M059J (cell line): ENCODE measurements at regions not wholly inside any gene's neighbourhood (a gene's known extent, or its start where the extent isn't known, plus 50 kb on each side); places are given as distances from the start of the nearest gene placed in this dataset.

Source experiments
- DNase-seq: peaks from one replicate; pipeline ENCODE4 v3.0.0-alpha.2; 2012; ENCODE audit warnings: low read depth

DNA sequence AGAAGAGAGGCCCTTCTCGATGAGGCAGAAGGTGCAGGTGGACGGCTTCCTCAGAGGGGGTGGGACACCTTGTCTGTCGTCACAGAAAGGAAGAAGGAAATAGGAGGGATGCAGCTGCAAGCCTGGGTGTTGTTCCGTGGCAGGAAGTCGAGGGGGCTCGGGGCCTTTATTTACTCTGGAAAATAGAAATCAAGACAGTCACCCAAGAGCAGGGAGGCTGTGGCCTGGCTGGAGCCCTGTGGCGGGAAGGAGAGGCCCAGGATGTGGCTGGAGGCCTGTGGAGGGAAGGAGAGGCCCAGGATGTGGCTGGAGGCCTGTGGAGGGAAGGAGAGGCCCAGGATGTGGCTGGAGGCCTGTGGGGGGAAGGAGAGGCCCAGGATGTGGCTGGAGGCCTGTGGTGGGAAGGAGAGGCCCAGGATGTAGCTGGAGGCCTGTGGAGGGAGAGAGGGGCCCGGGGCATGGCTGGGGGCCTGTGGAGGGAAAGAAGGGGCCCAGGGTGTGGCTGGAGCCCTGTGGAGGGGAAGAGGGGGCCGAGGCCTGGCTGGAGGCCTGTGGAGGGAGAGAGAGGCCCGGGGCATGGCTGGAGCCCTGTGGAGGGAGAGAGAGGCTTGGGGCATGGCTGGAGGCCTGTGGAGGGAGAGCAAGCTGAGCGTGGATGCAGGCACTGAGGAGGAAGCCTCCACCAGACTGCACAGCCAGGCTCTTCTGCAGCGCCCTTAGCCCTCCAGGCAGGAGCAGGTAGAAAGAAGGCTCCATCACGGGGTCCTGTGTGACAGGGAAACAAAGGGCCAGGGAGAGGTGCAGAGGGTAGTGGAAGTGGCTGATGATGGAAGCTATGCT lies 97.3 kb upstream of the SFMBT2 start:
- DNase-seq, result no peak

DNA sequence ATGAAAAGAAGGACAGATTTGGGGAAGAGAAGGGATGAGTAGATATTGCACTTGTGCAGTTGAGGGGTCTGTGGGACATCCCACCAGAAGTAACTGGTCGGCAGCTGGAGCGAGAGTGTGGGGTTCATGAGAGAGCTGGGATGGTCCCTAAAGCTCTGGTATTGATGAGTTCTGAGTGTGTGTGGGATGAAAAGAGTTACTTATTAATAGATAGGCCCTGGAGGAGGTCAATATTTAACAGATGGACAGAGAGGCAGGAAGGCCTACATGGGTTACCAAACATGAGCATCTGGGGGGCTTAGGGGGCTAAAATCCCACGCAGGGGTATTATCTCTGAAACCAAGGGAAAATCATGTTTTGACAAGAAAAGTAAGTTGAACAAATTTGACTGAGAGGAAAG lies 95.7 kb upstream of the SFMBT2 start:
- DNase-seq, result no peak

DNA sequence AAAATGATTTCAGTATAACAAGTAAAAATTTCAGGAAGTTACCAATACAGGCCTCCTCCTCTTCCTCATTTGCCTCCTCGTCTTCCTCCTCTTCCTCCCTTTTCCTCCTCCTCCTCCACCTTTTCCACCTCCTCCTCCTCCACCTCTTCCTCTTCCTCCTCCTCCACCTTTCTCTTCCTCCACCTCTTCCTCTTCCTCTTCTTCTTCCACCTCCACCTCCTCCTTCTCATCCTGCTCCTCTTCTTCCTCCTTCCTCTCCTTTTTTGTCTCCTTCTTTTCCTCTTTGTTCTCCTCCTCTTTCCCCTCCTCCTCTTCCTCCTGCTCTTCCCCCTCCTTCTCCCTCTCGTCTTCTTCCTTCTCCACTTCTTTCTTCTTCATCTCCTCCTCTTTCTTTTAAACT lies 94.4 kb upstream of the SFMBT2 start:
- no peak for DNase-seq

DNA sequence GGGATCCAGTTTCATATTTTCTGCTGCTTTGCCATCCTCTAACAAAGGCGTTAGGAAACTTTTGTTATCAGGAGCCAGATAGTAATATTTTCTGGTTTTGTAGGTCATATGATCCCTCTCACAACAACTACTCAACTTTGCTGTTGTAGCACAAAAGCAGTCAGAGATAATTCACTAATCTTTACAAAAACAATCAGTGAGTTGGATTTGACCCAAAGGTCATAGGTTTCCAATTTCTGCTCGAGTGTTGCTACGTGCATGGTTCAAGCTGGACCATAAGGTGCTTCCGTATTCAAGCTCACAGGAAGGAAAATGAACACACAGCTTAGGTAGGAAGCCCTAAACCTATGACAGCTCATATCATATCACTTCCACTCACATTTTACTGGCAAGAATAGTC lies 92.4 kb upstream of the SFMBT2 start:
- DNase-seq, result no peak

DNA sequence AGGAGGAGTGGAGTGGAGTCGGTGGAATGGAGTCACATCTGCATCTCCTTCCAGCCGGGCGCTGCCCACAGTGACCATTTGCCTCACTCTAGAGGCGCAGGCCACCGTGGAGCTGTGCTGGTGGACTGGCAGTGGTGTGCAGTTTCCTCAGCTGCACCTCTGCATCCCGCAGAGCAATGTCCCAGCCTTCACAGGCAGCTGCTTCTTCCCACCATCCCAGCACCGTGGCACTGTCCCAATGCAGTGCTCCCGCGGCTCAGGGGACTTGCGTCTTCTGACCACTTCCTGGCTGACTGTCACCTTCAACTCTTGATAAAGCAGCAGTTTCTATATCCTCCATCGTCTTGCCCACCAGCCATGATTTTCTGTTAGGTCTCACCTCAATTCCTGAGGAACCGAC lies 90.3 kb upstream of the SFMBT2 start:
- DNase-seq, result no peak

DNA sequence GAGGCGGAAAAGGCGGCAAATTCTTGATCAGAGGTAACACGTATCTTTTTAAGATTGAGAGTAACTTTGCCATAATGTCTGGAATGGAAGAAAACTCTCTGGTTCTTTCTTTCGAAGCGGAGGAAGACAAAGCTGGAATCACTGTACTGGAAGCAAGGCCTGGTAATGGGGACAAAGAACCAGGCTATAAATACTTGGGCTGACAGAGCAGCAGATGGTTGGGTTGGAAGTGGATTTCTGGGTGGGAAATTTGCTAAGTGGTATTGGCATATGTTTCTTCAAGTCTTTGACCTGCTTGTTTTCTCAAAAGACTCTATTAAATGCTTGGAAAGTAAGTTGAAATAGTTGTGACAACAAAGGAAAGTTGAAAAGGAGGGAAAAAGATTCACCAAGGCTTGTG lies 87.3 kb upstream of the SFMBT2 start:
- DNase-seq, result no peak

DNA sequence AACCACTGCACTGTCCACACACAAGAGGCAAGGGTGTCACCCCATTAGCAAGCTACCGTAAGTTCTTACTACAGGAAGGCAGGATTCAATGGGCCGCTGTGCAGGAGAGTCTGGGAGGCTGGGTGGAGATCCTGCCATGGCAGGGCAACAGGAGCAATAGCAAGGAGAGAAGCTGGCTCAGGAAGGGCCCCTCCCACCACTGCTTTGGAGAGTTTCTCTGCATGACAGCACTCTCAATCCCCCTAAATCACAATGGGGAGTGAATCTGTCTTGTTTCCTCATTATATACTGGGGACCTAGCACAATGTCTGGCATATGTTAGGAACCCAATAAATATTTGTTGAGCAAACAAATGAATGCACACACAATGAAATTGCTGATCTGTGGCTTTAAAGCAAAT lies 83.2 kb upstream of the SFMBT2 start:
- no peak for DNase-seq

DNA sequence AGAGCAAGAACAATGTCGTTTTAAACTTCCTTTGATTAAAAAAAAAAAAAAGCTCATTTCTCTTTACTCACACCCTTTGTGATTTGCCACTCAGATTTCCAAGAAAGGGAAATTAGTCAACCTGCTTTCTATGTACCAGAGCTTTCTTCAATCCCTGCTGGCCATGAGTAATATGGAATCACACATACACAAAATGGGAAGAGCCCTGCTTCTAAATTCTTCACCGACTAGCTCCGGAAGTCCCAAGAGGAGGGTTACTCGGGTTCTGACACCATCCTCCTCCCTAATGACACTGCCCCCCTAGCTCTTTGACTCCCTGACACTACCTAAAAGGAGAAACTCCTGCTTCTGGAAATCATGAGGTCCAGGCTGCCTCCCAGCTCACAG lies 81.8 kb upstream of the SFMBT2 start:
- no peak for DNase-seq

DNA sequence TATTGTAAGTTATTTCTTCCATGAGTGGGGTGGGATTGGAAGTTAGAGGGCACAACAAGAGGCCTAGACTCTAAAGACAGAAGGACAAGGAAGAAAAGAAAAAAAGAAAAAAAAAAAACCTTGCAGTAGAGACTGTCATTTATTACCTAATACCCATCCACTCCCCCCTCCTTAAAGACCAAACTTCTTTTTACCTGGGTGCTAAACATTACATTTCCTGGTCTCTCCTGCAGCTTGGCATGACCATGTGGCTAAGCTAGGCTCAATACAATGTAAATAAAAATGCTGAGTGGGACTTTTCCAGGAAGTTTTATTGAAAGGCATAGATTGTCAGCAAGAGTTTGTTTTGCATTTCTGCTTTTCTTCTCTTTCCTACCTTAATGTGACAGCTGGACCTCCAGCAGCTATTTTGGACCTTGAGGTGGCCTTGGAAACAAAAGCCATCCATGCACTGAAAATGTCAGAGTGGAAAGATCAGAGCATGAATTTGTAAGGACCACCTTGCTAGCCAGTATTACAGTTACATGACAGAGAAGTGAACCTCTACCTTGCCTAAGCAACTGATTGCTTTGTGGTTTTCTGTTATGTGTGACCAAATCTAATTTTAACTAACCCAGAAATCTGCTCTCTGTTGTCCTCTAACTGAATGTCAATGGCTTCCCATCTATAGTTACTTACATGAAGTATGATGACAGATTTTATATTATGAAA lies 81.3 kb upstream of the SFMBT2 start:
- DNase-seq, result no peak

DNA sequence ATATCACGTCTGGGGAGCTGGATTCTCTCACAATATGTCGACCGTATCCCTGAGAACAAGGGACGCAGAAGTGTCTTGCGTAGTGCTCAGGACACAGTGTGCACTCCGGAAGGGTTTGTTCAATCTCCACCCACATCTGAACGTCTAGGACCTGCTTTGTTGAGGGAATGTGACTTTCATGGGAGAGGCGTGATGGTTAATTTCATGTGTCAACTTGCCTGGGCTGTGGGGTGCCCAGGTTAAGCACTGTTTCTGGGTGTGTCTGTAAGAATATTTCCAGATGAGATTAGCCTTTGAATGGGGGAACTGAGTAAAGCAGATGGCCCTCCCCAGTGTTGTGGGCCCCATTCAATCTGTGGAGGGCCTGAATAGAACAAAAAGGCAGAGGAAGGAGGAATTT lies 80.4 kb upstream of the SFMBT2 start:
- DNase-seq, result no peak

DNA sequence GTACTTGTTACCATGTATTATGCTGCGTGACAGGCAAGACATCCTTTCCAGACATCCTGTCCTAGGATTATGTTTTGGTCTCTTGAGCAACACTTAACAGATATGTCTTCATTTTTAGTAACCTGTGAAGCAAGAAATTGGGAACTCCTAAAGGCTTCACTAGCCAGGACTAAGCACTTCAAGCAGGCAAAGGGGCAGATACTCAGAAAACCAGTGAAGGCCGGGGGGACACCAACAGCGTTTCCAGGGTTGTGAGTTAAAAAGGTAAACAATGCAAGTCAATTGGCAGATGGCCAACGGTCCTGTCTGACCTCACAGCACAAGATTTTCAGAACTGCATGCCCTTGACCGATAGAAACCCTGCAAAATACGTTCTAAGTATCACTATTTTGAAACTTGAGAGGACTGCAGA lies 77.6 kb upstream of the SFMBT2 start:
- peak; percentile 24 for DNase-seq

DNA sequence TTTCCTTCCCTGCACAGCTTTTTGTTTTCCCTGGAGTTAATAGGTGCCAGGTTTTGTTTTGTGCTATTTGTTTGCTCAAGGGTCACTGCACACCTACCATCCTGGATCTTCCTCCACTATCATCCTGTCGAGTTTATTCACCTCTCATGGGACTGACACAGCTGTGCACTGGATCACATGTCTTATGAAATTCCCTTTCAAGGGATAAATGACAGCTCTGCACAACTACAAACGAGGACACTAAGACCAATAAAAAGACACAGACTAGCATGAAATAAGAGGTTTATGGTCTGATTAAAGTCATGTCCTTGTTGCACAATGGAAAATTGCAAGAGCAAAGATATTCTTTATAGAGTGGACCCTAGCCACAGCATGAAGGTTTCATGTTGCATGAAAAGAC lies 76.7 kb upstream of the SFMBT2 start:
- DNase-seq, result no peak

DNA sequence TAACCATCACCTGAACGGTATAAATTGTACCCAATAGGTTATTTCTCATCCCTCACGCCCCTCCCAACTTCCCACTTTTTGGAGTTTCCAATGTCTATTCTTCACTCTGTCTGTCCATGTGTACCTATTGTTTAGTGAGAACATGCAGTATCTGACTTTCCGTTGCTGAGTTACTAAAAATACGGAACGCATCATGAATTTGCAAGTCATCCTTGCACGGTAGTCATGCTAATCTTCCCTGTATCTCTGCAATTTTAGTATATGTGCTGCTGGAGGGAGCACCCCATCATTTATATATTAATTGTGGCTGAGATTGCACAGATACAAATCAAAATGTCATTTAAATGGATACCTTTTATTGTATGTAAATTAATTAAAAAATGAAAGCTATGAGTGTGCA lies 75.7 kb upstream of the SFMBT2 start:
- DNase-seq, result no peak

DNA sequence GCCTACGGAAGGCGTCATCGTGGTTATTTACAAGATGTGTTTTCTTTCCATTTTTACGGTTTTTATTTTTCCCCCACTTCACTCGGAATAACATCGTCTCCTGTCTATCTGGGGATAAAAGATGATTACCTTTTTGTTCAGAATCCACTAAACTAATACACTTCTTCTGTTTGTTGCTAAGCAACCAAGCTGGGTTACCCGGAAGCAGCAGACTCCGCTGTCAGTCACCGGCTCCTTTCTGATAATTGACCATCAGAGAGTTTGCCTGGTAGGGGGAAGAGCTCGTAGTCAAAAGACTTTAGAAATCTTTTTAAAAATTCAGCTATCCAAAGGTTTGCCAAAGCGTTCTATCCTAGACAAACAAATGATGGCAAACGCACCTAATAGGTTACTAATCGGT lies 75.0 kb upstream of the SFMBT2 start:
- DNase-seq, result no peak

DNA sequence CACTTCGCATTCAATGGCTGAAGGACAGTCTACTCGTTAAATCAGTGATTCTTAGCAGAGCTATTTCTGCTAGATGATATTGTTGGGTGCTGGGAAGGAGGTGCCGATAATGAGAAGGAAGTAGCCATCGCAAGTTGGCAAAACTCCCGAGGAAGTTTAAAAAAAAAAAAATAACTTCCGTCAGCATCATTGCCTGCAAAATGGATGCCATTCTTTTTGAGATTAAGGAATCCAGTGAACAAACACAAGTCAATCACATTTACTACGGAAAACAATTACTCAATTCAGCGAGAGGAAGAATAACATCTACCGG lies 74.4 kb upstream of the SFMBT2 start:
- DNase-seq, result no peak

DNA sequence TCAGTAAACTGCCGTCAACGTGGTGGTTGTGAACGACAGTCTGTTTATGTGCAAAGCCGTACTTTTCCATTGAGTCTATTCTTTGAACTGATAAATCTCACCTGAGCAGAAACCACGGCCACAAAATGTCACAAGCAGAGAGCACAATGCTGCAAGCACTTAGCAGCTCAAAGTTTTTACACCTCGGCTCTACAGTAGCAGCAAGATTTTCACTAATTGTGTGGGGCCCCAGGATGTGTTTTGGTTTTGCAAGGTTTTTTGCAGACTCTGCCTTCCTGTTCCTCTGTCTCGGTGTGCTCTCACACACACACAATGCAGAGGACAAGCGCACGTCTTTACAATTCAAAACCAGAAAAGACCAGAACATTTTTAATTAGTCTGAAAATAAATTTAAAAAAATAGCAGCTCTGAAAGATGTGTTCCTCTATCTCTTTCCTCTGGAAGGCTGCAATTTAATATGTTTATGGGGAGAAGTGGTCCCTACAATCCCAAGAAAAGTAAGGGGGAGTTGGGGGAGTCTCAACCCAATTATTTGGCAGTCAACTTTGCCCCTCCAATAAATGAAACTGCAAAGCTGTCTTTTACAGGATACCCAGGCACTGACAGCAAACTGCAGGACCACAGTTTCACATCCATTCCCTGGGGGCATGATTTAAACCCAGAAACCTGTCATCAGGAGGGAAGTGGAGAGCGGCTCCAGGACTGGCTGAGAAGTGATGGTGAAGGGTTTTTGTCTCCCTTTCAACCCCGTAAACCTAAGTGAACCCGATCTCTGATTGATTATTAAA lies 73.8 kb upstream of the SFMBT2 start:
- DNase-seq, result peak; percentile 17

DNA sequence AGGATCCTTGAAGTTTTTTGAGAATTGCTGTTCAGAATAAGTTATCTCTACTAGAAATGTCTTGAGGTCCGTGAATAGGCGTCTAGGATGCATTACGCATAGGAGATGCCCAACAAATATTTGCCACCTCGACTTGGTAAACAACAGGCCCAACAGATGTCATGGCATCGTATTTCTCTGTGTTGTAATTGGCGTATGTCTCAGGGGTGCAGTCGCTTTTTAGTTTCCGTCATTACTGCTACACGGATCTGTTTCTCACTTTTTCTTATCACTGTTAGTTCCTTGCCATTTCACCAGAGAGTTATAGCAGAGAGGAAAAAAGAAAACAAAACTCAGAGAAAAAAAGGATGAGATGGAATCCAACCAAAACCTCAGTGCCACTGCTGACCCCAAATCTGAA lies 73.0 kb upstream of the SFMBT2 start:
- no peak for DNase-seq

DNA sequence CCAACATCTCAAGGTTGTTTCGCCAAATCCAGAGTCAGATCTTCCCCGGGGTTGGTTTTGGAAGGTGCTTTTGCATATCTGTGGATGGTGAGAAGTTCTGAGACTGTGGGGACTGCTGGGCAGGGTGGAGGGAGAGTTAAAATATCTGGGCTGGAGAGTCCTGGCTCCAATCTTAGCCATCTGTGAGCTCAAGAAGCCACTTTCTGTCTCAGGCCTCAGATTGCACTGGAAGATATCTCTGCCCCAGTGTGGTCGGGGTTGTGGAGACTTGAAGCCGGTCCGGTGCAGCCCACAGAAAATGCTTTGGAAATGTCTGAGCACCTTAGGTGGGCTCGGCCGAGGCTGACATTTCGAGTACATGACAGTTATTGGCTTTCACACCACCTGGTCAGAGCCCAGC lies 72.2 kb upstream of the SFMBT2 start:
- DNase-seq, result no peak

DNA sequence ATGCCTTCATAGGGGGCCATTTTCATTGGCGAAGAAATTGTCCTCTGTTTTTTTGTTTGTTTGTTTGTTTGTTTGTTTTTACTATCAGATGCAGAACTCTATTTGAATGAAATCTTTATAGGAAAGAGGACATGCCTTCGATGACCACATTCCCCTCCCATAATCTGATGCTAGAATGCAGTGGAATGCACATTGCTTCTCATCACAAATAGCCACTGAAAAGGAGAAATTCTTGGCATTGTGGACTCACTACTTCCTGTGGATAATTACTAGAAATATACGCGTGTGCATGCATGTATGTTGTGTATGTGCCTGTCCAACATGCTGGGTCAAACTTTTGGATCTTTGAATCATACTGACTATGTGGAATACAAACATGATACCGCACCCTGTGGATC lies 70.5 kb upstream of the SFMBT2 start:
- DNase-seq, result no peak

DNA sequence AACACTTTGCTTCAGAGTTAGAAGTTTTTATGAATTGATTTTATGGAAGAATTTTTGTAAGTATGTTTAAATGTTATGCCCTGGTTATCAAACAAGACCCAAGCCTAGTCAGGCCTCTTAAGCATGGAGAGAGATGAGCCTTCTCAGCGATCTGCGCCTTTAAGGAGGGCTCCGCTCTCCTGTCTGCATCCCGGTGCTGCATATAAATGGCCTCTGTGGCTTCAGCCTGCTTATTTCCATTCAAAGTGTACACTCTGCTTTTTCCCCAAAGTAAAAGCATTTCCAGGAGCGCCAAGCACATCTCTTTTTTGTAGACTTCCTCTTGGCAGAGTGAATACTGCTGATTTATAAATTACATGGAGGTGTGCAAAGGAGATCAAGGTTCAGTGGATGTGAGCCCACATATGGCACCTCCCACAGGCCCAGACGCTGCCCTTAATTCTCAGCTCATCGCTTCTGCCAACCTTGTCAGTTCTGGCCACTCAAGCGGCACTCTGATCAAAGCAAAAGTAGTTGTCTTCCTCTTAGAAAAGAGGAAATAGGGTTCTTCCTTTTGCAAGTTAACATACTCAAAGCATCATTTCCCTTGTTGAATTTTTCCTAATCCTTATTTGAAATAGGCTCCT lies 70.0 kb upstream of the SFMBT2 start:
- DNase-seq, result no peak

DNA sequence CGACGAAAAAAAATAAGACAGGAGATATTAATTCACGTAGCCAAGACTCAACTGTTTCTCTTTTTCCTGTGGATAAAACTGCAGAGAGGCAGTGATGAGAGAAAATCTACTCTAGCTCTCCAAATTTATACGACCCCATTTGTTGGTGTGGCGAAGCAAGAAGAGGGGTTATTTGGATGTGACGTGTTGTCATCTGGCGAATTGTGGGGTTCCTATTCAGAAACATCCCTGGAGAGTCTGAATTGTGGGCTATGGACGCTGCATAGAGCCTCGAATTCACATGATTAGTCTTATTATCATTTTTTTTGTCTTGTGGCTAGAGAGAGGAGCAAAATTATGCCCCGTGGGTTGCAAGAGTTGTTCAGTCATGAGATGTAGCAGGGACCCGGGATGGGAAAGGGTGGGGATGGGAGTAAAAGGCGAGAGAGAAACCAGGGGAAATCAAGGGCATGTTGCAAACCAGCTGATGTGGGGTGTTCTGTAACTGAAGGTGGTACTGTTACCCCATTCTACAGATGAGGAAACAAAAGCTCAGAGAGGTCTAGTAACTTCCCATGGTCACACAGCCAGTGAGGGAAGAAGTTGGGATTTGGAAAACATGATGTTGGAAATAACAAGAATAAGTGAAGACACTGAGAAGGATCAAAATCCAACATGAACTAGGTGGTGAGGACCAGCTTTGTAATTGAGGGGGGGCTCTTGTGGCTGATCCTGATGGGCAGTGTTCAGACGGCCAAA lies 69.2 kb upstream of the SFMBT2 start:
- no peak for DNase-seq
